HepG2 (cell line): ENCODE measurements at regions not wholly inside any gene's neighbourhood (a gene's known extent, or its start where the extent isn't known, plus 50 kb on each side); places are given as distances from the start of the nearest gene placed in this dataset.

ENCODE experiments used
- ATAC-seq: fragments of 200-7000 bp; cut with Tn5 transposase; 3 replicates; pipeline ENCODE4 v1.9.1; 2020; ENCODE audit warnings: mild to moderate bottlenecking, moderate library complexity
- BruUV-seq: library from RNA; stranded (reverse); fragments of 400-500 nt; replicated peaks from 2 replicates; lab custom pipeline; 2021; lab: Mats Ljungman, UMichigan
- CTCF ChIA-PET: fragments of 300-600 bp; formaldehyde crosslinking; extraction: SDS; loops from one replicate; lab custom pipeline; 2021; ENCODE audit warnings: low total read pairs, inconsistent platforms, low intra/inter-chr PET ratio; lab: Yijun Ruan, JAX
- POLR2A ChIA-PET: fragments of 350-600 bp; sonication (Branson Sonifier 250); formaldehyde crosslinking; loops from one replicate; lab custom pipeline; 2020; ENCODE audit warnings: antibody characterized with exemption, inconsistent platforms; lab: Yijun Ruan, JAX
- DNase-seq: peaks from one replicate; pipeline ENCODE4 v3.0.0-alpha.2; 2015; ENCODE audit warnings: low spot score
- FAIRE-seq: peaks from 3 replicates; lab custom pipeline; 2011; peaks lifted over from hg19 to GRCh38; lab: Jason Lieb, UNC
- H2AFZ ChIP-seq: one replicate; pipeline ENCODE4 v1.6.1; 2011; ENCODE audit warnings: low read length, inconsistent platforms
- H3K27ac ChIP-seq: fragments of 300-600 bp; 3 replicates; pipeline ENCODE4 v1.8.0; 2011; ENCODE audit warnings: mixed run types, mild to moderate bottlenecking, mixed read lengths, low read length, inconsistent platforms; ENCODE audit not compliant: insufficient read depth; ENCODE audit errors: extremely low read length
- H3K27me3 ChIP-seq, 2 experiments: fragments of 200-600 bp in 1 of 2; 2 replicates in 1 of 2; 3 replicates in 1 of 2; pipeline versions ENCODE4 v1.6.0 to v1.8.0; 2011; ENCODE audit warnings: low read length in 2 of 2, mild to moderate bottlenecking in 2 of 2, moderate library complexity in 2 of 2, inconsistent platforms in 1 of 2; ENCODE audit not compliant: insufficient read depth in 2 of 2, control insufficient read depth in 1 of 2
- H3K36me3 ChIP-seq, 2 experiments: fragments of 200-600 bp in 1 of 2; replicated peaks in 1 of 2; 2 replicates in 1 of 2; 3 replicates in 1 of 2; pipeline versions ENCODE4 v1.5.1 to v1.8.0; 2011; ENCODE audit warnings: low read length in 2 of 2, inconsistent platforms in 1 of 2; ENCODE audit not compliant: insufficient read depth in 2 of 2, control insufficient read depth in 1 of 2
- H3K4me1 ChIP-seq: 2 replicates; pipeline ENCODE4 v1.5.1; 2012; ENCODE audit warnings: low read length, inconsistent platforms; ENCODE audit not compliant: insufficient read depth
- H3K4me2 ChIP-seq: 2 replicates; pipeline ENCODE4 v1.6.0; 2011; ENCODE audit warnings: low read depth, low read length, inconsistent platforms
- H3K4me3 ChIP-seq, 3 experiments: fragments of 200-600 bp in 1 of 3; sonication (generic), shearing (Covaris generic) in 1 of 3; replicated peaks in 1 of 3; 2 replicates each; pipeline ENCODE4 v1.5.1; 2011 to 2016; ENCODE audit warnings: low read length in 3 of 3, inconsistent platforms in 2 of 3, low read depth in 2 of 3, mild to moderate bottlenecking in 2 of 3, control low read depth in 1 of 3, mixed read lengths in 1 of 3; ENCODE audit not compliant: insufficient read depth in 1 of 3
- H3K79me2 ChIP-seq: one replicate; pipeline ENCODE4 v1.6.1; 2011; ENCODE audit warnings: low read length, inconsistent platforms; ENCODE audit not compliant: insufficient read depth
- H3K9ac ChIP-seq: 2 replicates; pipeline ENCODE4 v1.6.0; 2011; ENCODE audit warnings: mild to moderate bottlenecking, low read depth, low read length, inconsistent platforms; ENCODE audit not compliant: insufficient read depth
- H3K9me3 ChIP-seq: 2 replicates; pipeline ENCODE4 v1.5.1; 2012; ENCODE audit warnings: mild to moderate bottlenecking, low read length
- H4K20me1 ChIP-seq: 2 replicates; pipeline ENCODE4 v1.6.0; 2011; ENCODE audit warnings: inconsistent platforms, mild to moderate bottlenecking, low read length, moderate library complexity; ENCODE audit not compliant: insufficient read depth
- GPBP1L1 ChIP-seq: sonication (generic); formaldehyde crosslinking; IDR thresholded peaks from 2 replicates; pipeline ENCODE4 v1.5.0; 2020; ENCODE audit warnings: mild to moderate bottlenecking, missing genetic modification reagents
- HOXA3 ChIP-seq: sonication (generic); formaldehyde crosslinking; IDR thresholded peaks from 2 replicates; pipeline ENCODE4 v1.5.0; 2020; ENCODE audit warnings: missing genetic modification reagents
- RBM39 ChIP-seq: fragments of 200-400 bp; formaldehyde crosslinking; IDR thresholded peaks from one replicate; pipeline ENCODE4 v1.6.1; 2018; ENCODE audit warnings: antibody characterized with exemption, mild to moderate bottlenecking, low read depth, low read length; ENCODE audit not compliant: poor library complexity, severe bottlenecking
- REPIN1 ChIP-seq: sonication (generic); formaldehyde crosslinking; IDR thresholded peaks from 2 replicates; pipeline ENCODE4 v1.8.0; 2022; ENCODE audit warnings: missing genetic modification reagents, low read depth, mild to moderate bottlenecking, borderline replicate concordance
- SP140L ChIP-seq: sonication (generic); formaldehyde crosslinking; IDR thresholded peaks from 2 replicates; pipeline ENCODE4 v1.4.0; 2020; ENCODE audit warnings: missing genetic modification reagents, borderline replicate concordance
- TBX3 ChIP-seq: fragments of 450-650 bp; IDR thresholded peaks from 2 replicates; pipeline ENCODE4 v1.6.1; 2017; ENCODE audit warnings: antibody characterized with exemption, mild to moderate bottlenecking, inconsistent platforms, borderline replicate concordance
- TOE1 ChIP-seq: sonication (generic); formaldehyde crosslinking; IDR thresholded peaks from 2 replicates; pipeline ENCODE4 v1.4.0; 2020; ENCODE audit warnings: mild to moderate bottlenecking, missing genetic modification reagents
- ZNF354B ChIP-seq: sonication (generic); formaldehyde crosslinking; IDR thresholded peaks from 2 replicates; pipeline ENCODE4 v1.8.0; 2022; ENCODE audit warnings: mild to moderate bottlenecking, missing genetic modification reagents
- ZNF597 ChIP-seq: sonication (generic); formaldehyde crosslinking; IDR thresholded peaks from 2 replicates; pipeline ENCODE4 v1.5.0; 2020; ENCODE audit warnings: missing genetic modification reagents
- ZNF616 ChIP-seq: sonication (generic); formaldehyde crosslinking; IDR thresholded peaks from 2 replicates; pipeline ENCODE4 v1.5.0; 2020; ENCODE audit warnings: low read depth, mild to moderate bottlenecking, missing genetic modification reagents
- ZNF841 ChIP-seq: sonication (generic); formaldehyde crosslinking; IDR thresholded peaks from 2 replicates; pipeline ENCODE4 v1.8.1; 2023; ENCODE audit warnings: missing genetic modification reagents, borderline replicate concordance
- WGBS: methylation state at CpG from one replicate; pipeline ENCODE4 v1.1.6; 2017; ENCODE audit warnings: low lambda C conversion rate; 5-methylcytosine and 5-hydroxymethylcytosine counted together
- in situ Hi-C: cut with HindIII; loops from 2 replicates; pipeline ENCODE4 v1.10.0; 2017; ENCODE audit warnings: low pct_unique_long_range_greater_than_20kb; ENCODE audit not compliant: extremely low pct_ligation_motif_present
- intact Hi-C: fragments of 100-400 bp; cut with micrococcal nuclease; formaldehyde crosslinking; loops from one replicate; pipeline ENCODE4 v1.10.0; 2022; ENCODE audit not compliant: unreplicated experiment

GRCh38 chr2:83534416-83534815 is 924.7 kb downstream of the SUCLG1 start:
- H3K79me2 ChIP-seq: no peaks in the 10 kb centered on the region
- H3K36me3 ChIP-seq: no peaks in the 10 kb centered on the region
- H3K4me3 ChIP-seq: no peak overlapping the region
- no TSS peak for BruUV-seq
- 54% methylated on average over 2 of the region's 2 CpGs for WGBS
- H4K20me1 ChIP-seq: no peaks in the 10 kb centered on the region
- no peak overlapping the region for H3K4me2 ChIP-seq
- no peak overlapping the region for H3K9ac ChIP-seq
- FAIRE-seq (no peak), DNase-seq (no peak), ATAC-seq (no peak)
- ChIA-PET POLR2A (no interaction called here), CTCF (no interaction called here)
- in situ Hi-C loops (no loop called here), intact Hi-C loops (no loop called here)
- no peak overlapping the region for H2AFZ ChIP-seq
- H3K27ac ChIP-seq: no peak overlapping the region
- peaks cover 81% of the 10 kb centered on the region for H3K9me3 ChIP-seq
- no peaks in the 10 kb centered on the region for H3K4me1 ChIP-seq
- TF ChIP-seq ZNF616: no peak
- no peak for TF ChIP-seq REPIN1 (CRISPR knock-in tag)
- no peak for TF ChIP-seq ZNF597 (CRISPR knock-in tag)
- TF ChIP-seq ZNF841: no peak
- TF ChIP-seq HOXA3: no peak
- TF ChIP-seq TOE1 (CRISPR knock-in tag): no peak
- no peak for TF ChIP-seq TBX3
- no peak for TF ChIP-seq SP140L (CRISPR knock-in tag)
- TF ChIP-seq RBM39: no peak
- no peak for TF ChIP-seq GPBP1L1 (CRISPR knock-in tag)
- no peak for TF ChIP-seq ZNF354B (CRISPR knock-in tag)
- no peaks in the 10 kb centered on the region for H3K27me3 ChIP-seq
